OCI-LY7 (cell line): ENCODE measurements at regions not wholly inside any gene's neighbourhood (a gene's known extent, or its start where the extent isn't known, plus 50 kb on each side); places are given as distances from the start of the nearest gene placed in this dataset.
A peak's percentile ranks its signal among the peaks of the same experiment; 100 is the strongest.

Experiments
- BruUV-seq: library from RNA; stranded (reverse); fragments of 400-500 nt; replicated peaks from 2 replicates; lab custom pipeline; 2021; lab: Mats Ljungman, UMichigan
- CTCF ChIA-PET: fragments of 300-600 bp; sonication (Branson Sonifier 250); formaldehyde crosslinking; loops from one replicate; lab custom pipeline; 2022; ENCODE audit warnings: antibody characterized with exemption; ENCODE audit not compliant: unreplicated experiment; lab: Charles Lee
- POLR2A ChIA-PET: fragments of 300-600 bp; sonication (Branson Sonifier 250); formaldehyde crosslinking; loops from one replicate; lab custom pipeline; 2022; ENCODE audit warnings: antibody characterized with exemption; lab: Charles Lee
- DNase-seq: peaks from one replicate; pipeline ENCODE4 v3.0.0-alpha.2; 2015; ENCODE audit warnings: low spot score
- H2AFZ ChIP-seq: fragments of 200-600 bp; sonication (generic), shearing (Covaris generic); 2 replicates; pipeline ENCODE4 v1.6.1; 2014; ENCODE audit warnings: mild to moderate bottlenecking, antibody characterized with exemption, low read length, moderate library complexity
- H3K27ac ChIP-seq: fragments of 200-600 bp; sonication (generic); 2 replicates; pipeline ENCODE4 v1.5.1; 2014; ENCODE audit warnings: mixed run types, low read depth, mild to moderate bottlenecking, moderate library complexity, low read length, inconsistent platforms; ENCODE audit not compliant: poor library complexity, severe bottlenecking
- H3K36me3 ChIP-seq: fragments of 200-600 bp; sonication (generic); 2 replicates; pipeline ENCODE4 v1.6.1; 2014; ENCODE audit warnings: mild to moderate bottlenecking, antibody characterized with exemption, low read length, moderate library complexity, mixed read lengths; ENCODE audit not compliant: insufficient read depth
- H3K4me1 ChIP-seq: fragments of 200-600 bp; sonication (generic); 2 replicates; pipeline ENCODE4 v1.5.1; 2014; ENCODE audit warnings: mild to moderate bottlenecking, low read length; ENCODE audit not compliant: insufficient read depth, poor library complexity, severe bottlenecking
- H3K4me2 ChIP-seq: fragments of 200-600 bp; sonication (generic); 2 replicates; pipeline ENCODE4 v1.6.1; 2014; ENCODE audit warnings: mild to moderate bottlenecking, low read length
- H3K4me3 ChIP-seq: fragments of 200-600 bp; sonication (generic); 2 replicates; pipeline ENCODE4 v1.5.1; 2014; ENCODE audit warnings: mild to moderate bottlenecking, low read depth, low read length; ENCODE audit not compliant: poor library complexity, severe bottlenecking
- H3K79me2 ChIP-seq: fragments of 200-600 bp; sonication (generic); 2 replicates; pipeline ENCODE4 v1.6.1; 2016; ENCODE audit warnings: low read depth, mild to moderate bottlenecking, low read length, moderate library complexity, mixed read lengths; ENCODE audit not compliant: insufficient read depth
- H3K9me2 ChIP-seq: fragments of 200-600 bp; sonication (generic); 2 replicates; pipeline ENCODE4 v1.6.1; 2016; ENCODE audit warnings: mild to moderate bottlenecking, low read length, mixed read lengths; ENCODE audit not compliant: insufficient read depth
- H3K9me3 ChIP-seq: fragments of 200-600 bp; sonication (generic); 2 replicates; pipeline ENCODE4 v1.6.1; 2014; ENCODE audit warnings: mild to moderate bottlenecking, mixed run types, low read length, mixed read lengths
- H4K20me1 ChIP-seq: fragments of 200-600 bp; sonication (generic); 2 replicates; pipeline ENCODE4 v1.6.1; 2014; ENCODE audit warnings: mild to moderate bottlenecking, antibody characterized with exemption, low read length, moderate library complexity, mixed read lengths; ENCODE audit not compliant: insufficient read depth
- EZH2phosphoT487 ChIP-seq: fragments of 200-600 bp; sonication (generic); IDR thresholded peaks from 2 replicates; pipeline ENCODE4 v1.6.1; 2018; ENCODE audit warnings: low read depth, borderline replicate concordance, mild to moderate bottlenecking, mixed run types, antibody characterized with exemption, low read length, moderate library complexity, mixed read lengths
- intact Hi-C: fragments of 100-400 bp; cut with micrococcal nuclease; formaldehyde crosslinking; loops from one replicate; pipeline ENCODE4 v1.10.0; 2022; ENCODE audit not compliant: unreplicated experiment
- TF ChIP-seq, protein P1 (sequence below): fragments of 200-600 bp; sonication (generic); conservative IDR thresholded peaks from 2 replicates; pipeline ENCODE4 v1.5.1; 2014; ENCODE audit warnings: mild to moderate bottlenecking, antibody characterized with exemption, low read length, moderate library complexity, mixed read lengths

DNA sequence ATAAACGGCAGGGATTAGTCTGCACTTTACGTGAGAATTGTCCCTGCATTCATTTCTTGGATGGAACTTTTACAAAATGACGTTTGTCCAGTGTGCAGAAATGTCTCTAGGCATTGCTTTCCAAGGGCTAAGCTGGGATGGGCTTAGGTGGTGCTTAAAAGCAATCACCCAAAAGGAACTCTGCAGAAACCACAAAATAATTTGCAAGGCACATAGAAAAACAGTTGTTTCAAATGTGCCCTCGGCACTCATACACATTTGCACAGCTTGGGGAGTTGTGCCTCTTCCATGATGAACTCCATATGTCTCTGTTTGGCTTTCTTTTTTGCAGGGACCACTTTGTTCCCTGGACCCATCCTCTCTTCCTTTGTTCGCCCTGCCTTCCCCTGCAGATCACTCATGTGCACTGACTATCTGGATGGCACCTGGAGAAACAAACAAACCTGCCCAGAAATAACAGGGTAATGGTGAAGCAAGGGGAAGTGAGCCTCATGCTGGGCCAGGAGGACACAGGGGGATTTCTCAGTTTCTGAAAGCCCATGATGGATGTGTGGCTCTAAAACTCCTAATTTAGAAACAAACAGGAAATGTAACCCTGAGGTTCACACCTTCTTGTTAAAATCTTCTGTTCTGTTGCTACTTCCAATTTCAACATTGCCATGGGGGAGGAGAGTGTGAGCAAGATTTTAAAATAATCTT is 150.2 kb downstream of the SNX19 start:
- peak; percentile 27 for DNase-seq

DNA sequence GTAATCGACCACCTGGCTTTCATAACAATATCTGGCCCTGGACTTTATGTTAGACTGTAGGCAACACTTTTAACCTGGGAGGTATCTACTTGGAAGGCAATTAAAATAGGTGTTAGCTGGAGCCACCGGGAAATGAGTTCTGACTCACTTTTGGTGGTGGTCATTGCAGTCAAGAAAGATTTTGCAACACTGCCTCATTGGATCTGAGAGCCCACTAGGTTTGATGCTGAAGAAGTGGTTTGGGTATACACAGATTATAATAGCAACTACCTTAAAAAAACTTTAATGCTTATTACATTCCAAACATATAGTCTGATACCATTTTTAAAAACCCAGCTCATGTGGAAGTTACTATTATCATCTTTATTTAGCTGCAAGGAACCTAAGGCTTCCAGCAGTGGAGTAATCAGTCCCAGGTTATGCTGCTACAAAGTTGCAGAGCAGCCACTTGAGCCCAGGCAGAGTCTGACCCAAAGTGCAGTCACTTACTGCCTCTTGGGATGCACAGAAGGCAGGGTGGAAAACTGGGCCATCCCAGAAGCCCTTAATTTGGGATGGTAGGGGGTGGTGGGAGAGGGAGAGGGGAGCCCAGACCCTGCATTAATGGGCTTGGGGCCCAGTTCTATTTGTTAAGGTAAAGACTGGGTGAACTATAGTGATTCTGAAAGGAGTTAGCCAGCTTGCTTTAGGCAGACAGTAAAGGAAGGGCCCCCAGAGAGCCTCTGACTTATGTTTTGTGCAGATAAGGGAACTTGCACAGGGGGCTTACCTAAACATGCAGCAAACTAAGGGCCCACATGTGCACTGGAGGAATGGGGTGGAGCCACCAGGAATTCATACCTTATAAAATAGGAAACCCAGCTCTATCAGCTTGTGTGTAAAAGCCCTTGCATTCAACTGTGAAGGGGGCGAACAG is 149.4 kb downstream of the SNX19 start:
- H3K79me2 ChIP-seq: no peaks in the 10 kb centered on the region
- H3K9me3 ChIP-seq: no peaks in the 10 kb centered on the region
- H3K4me1 ChIP-seq: peaks cover 13% of the 10 kb centered on the region
- peak overlapping the region; percentile 19; the same call in 1 of the 2 replicates for H3K4me2 ChIP-seq
- no peak overlapping the region for H3K27ac ChIP-seq
- no TSS peak for BruUV-seq
- H3K36me3 ChIP-seq: no peaks in the 10 kb centered on the region
- no peak overlapping the region for H3K4me3 ChIP-seq
- no peak overlapping the region for H2AFZ ChIP-seq
- intact Hi-C loops: no loop called here
- POLR2A ChIA-PET: no interaction called here
- CTCF ChIA-PET: no interaction called here
- H3K9me2 ChIP-seq: no peaks in the 10 kb centered on the region
- no peak for DNase-seq
- no peak for TF ChIP-seq EZH2phosphoT487
- TF ChIP-seq, protein P1, sequence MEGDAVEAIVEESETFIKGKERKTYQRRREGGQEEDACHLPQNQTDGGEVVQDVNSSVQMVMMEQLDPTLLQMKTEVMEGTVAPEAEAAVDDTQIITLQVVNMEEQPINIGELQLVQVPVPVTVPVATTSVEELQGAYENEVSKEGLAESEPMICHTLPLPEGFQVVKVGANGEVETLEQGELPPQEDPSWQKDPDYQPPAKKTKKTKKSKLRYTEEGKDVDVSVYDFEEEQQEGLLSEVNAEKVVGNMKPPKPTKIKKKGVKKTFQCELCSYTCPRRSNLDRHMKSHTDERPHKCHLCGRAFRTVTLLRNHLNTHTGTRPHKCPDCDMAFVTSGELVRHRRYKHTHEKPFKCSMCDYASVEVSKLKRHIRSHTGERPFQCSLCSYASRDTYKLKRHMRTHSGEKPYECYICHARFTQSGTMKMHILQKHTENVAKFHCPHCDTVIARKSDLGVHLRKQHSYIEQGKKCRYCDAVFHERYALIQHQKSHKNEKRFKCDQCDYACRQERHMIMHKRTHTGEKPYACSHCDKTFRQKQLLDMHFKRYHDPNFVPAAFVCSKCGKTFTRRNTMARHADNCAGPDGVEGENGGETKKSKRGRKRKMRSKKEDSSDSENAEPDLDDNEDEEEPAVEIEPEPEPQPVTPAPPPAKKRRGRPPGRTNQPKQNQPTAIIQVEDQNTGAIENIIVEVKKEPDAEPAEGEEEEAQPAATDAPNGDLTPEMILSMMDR: no peak
- no peaks in the 10 kb centered on the region for H4K20me1 ChIP-seq

More for the DNA sequence above, 150.2 kb downstream of the SNX19 start:
- intact Hi-C loops: no loop called here
- TF ChIP-seq, protein P1: no peak
- no peak for TF ChIP-seq EZH2phosphoT487
- Histone ChIP-seq H3K4me1 (peaks cover 13% of the 10 kb centered on the region), H3K4me2 (peak overlapping the region; percentile 19; the same call in 1 of the 2 replicates), H3K9me2 (no peaks in the 10 kb centered on the region), H4K20me1 (no peaks in the 10 kb centered on the region), H3K4me3 (no peak overlapping the region), H3K36me3 (no peaks in the 10 kb centered on the region), H3K79me2 (no peaks in the 10 kb centered on the region), H2AFZ (no peak overlapping the region), H3K27ac (no peak overlapping the region), H3K9me3 (no peaks in the 10 kb centered on the region)
- ChIA-PET CTCF (no interaction called here), POLR2A (no interaction called here)
- no TSS peak for BruUV-seq
